PFSK-1 (cell line): ENCODE measurements at regions not wholly inside any gene's neighbourhood (a gene's known extent, or its start where the extent isn't known, plus 50 kb on each side); places are given as distances from the start of the nearest gene placed in this dataset.

ENCODE experiments used
- POLR2AphosphoS5 ChIP-seq: IDR thresholded peaks from 2 replicates; pipeline ENCODE4 v1.6.1; 2012; ENCODE audit warnings: low read depth, mild to moderate bottlenecking, control low read depth, low read length, moderate library complexity
- REST ChIP-seq, 2 experiments: IDR thresholded peaks; 2 replicates each; pipeline versions ENCODE4 v1.6.1 to v1.8.0; 2011 to 2012; ENCODE audit warnings: low read depth in 2 of 2, low read length in 2 of 2, control low read depth in 1 of 2, inconsistent platforms in 1 of 2, mild to moderate bottlenecking in 1 of 2, moderate library complexity in 1 of 2; ENCODE audit not compliant: insufficient read depth in 1 of 2
- SIN3A ChIP-seq: IDR thresholded peaks from 2 replicates; pipeline ENCODE4 v1.6.1; 2012; ENCODE audit warnings: mild to moderate bottlenecking, low read length, moderate library complexity, borderline replicate concordance; ENCODE audit not compliant: insufficient read depth

GRCh38 chr20:59495894-59496510 lies 108.3 kb upstream of the PHACTR3 start:
- no peak for TF ChIP-seq SIN3A
- no peak for TF ChIP-seq POLR2AphosphoS5
- no peak for TF ChIP-seq REST (IDR thresholded peaks at IDR 0.05; ENCODE audit: insufficient read depth in 1 of 2, low read depth in 2 of 2, low read length in 2 of 2)
